CD4-positive, alpha-beta T cell (primary cell): ENCODE measurements at regions not wholly inside any gene's neighbourhood (a gene's known extent, or its start where the extent isn't known, plus 50 kb on each side); places are given as distances from the start of the nearest gene placed in this dataset.
"Not testable (repeated sequence)": the region's sequence is repeated elsewhere in the genome, so short reads cannot be mapped to it uniquely, and the experiment has no call there.

Source experiments
- ATAC-seq: fragments of 200-7000 bp; cut with Tn5 transposase; one replicate; pipeline ENCODE4 v1.10.0; 2022; ENCODE audit warnings: mild to moderate bottlenecking; ENCODE audit not compliant: poor library complexity
- CTCF ChIA-PET: fragments of 350-600 bp; sonication (Branson Sonifier 250); formaldehyde crosslinking; loops from one replicate; lab custom pipeline; 2021; ENCODE audit warnings: antibody characterized with exemption, inconsistent platforms; lab: Charles Lee
- POLR2A ChIA-PET: fragments of 350-600 bp; sonication (Branson Sonifier 250); formaldehyde crosslinking; loops from one replicate; lab custom pipeline; 2021; ENCODE audit warnings: antibody characterized with exemption, inconsistent platforms; lab: Charles Lee
- DNase-seq, 14 experiments: peaks; one replicate each; pipeline ENCODE4 v3.0.0-alpha.2; 2013 to 2020; ENCODE audit warnings: mixed read lengths in 2 of 14
- H3K27ac ChIP-seq, 2 donors: one replicate each; pipeline versions ENCODE4 v1.5.1 to v1.7.0; 2013; ENCODE audit warnings: low read length in 2 of 2, low read depth in 1 of 2, mild to moderate bottlenecking in 1 of 2
- H3K27me3 ChIP-seq, 2 experiments: 1 replicate in 1 of 2; 2 replicates in 1 of 2; pipeline versions ENCODE4 v1.6.1 to v1.7.0; 2013; ENCODE audit warnings: low read length in 2 of 2, control low read depth in 1 of 2, mild to moderate bottlenecking in 1 of 2, moderate library complexity in 1 of 2; ENCODE audit not compliant: insufficient read depth in 2 of 2, control insufficient read depth in 1 of 2
- H3K36me3 ChIP-seq: one replicate; pipeline ENCODE4 v1.6.1; 2013; ENCODE audit warnings: low read length, control low read depth; ENCODE audit not compliant: insufficient read depth
- H3K4me1 ChIP-seq: one replicate; pipeline ENCODE4 v1.6.1; 2013; ENCODE audit warnings: low read length, control low read depth; ENCODE audit not compliant: insufficient read depth
- H3K4me3 ChIP-seq: one replicate; pipeline ENCODE4 v1.5.1; 2013; ENCODE audit warnings: mild to moderate bottlenecking, low read length, moderate library complexity
- H3K9me3 ChIP-seq, 2 experiments: 1 replicate in 1 of 2; 2 replicates in 1 of 2; pipeline versions ENCODE4 v1.6.1 to v1.7.0; 2013; ENCODE audit warnings: low read length in 2 of 2, mild to moderate bottlenecking in 2 of 2, control low read depth in 1 of 2, moderate library complexity in 1 of 2; ENCODE audit not compliant: control insufficient read depth in 1 of 2, insufficient read depth in 1 of 2
- H3K27ac Mint-ChIP-seq: one replicate; pipeline ENCODE4 v1.8.0; 2020; ENCODE audit warnings: mixed read lengths
- H3K27me3 Mint-ChIP-seq: one replicate; pipeline ENCODE4 v1.8.0; 2021; ENCODE audit warnings: mixed read lengths
- H3K36me3 Mint-ChIP-seq: one replicate; pipeline ENCODE4 v1.8.0; 2021; ENCODE audit warnings: low read depth, mixed read lengths
- H3K4me1 Mint-ChIP-seq: one replicate; pipeline ENCODE4 v1.8.0; 2021; ENCODE audit warnings: low read depth, mixed read lengths
- H3K4me3 Mint-ChIP-seq: one replicate; pipeline ENCODE4 v1.8.0; 2020; ENCODE audit warnings: mild to moderate bottlenecking, mixed read lengths
- H3K9me3 Mint-ChIP-seq: one replicate; pipeline ENCODE4 v1.8.0; 2020; ENCODE audit warnings: mixed read lengths
- CTCF ChIP-seq: fragments of 200-600 bp; IDR thresholded peaks from one replicate; pipeline ENCODE4 v1.8.0; 2022; ENCODE audit warnings: antibody characterized with exemption, mild to moderate bottlenecking
- intact Hi-C, 2 experiments: fragments of 100-400 bp; cut with DNase I in 1 of 2; cut with micrococcal nuclease in 1 of 2; formaldehyde crosslinking; loops; one replicate each; pipeline versions ENCODE4 v1.15.1 to v1.9.0; 2023 to 2025; cut with DNase I, micrococcal nuclease

- Histone ChIP-seq H3K4me3 (no peak overlapping the region), H3K36me3 (no peaks in the 10 kb centered on the region), H3K4me1 (no peaks in the 10 kb centered on the region), H3K9me3 (no peaks in the 10 kb centered on the region), H3K27me3 (no peaks in the 10 kb centered on the region), H3K27ac (no peak overlapping the region)
- intact Hi-C loops: no loop called here
- POLR2A ChIA-PET: no interaction called here
- Mint-ChIP-seq H3K9me3 (no peaks in the 10 kb centered on the region), H3K4me3 (no peak overlapping the region), H3K36me3 (no peaks in the 10 kb centered on the region), H3K4me1 (no peaks in the 10 kb centered on the region), H3K27me3 (no peaks in the 10 kb centered on the region), H3K27ac (no peak overlapping the region)
- CTCF ChIA-PET: interaction anchor here (1.2 kb wide), 1 partner anchor 21 kb away, joined by 3 read pairs; no protein-coding TSS in a partner anchor
- no peak for TF ChIP-seq CTCF
- DNase-seq: no peak
- ATAC-seq: no peak
These were observed 72.2 kb downstream of the RMI2 start for GRCh38 chr16:11417487-11417886.

GRCh38 chr16:11418506-11418905, 73.2 kb downstream of the RMI2 start:
- TF ChIP-seq CTCF: no peak
- no peaks in the 10 kb centered on the region for H3K27me3 Mint-ChIP-seq
- ChIA-PET POLR2A (no interaction called here), CTCF (no interaction called here)
- Histone ChIP-seq H3K9me3 (no peaks in the 10 kb centered on the region), H3K36me3 (no peaks in the 10 kb centered on the region), H3K27me3 (no peaks in the 10 kb centered on the region), H3K4me1 (no peaks in the 10 kb centered on the region), H3K4me3 (no peak overlapping the region), H3K27ac (no peak overlapping the region)
- H3K36me3 Mint-ChIP-seq: no peaks in the 10 kb centered on the region
- ATAC-seq (no peak), DNase-seq (no peak)
- H3K4me3 Mint-ChIP-seq: no peak overlapping the region
- H3K4me1 Mint-ChIP-seq: no peaks in the 10 kb centered on the region
- intact Hi-C loops: no loop called here
- no peak overlapping the region for H3K27ac Mint-ChIP-seq
- H3K9me3 Mint-ChIP-seq: no peaks in the 10 kb centered on the region

- POLR2A ChIA-PET: not testable (repeated sequence)
These were observed 74.8 kb downstream of the RMI2 start for GRCh38 chr16:11420067-11420466.

GRCh38 chr16:11420895-11421294, 75.6 kb downstream of the RMI2 start:
- Mint-ChIP-seq H3K4me1 (no peaks in the 10 kb centered on the region), H3K9me3 (no peaks in the 10 kb centered on the region), H3K27ac (no peak overlapping the region), H3K4me3 (no peak overlapping the region), H3K27me3 (no peaks in the 10 kb centered on the region), H3K36me3 (no peaks in the 10 kb centered on the region)
- intact Hi-C loops: no loop called here
- H3K27ac ChIP-seq: no peak overlapping the region
- DNase-seq: no peak
- POLR2A ChIA-PET: interaction anchor here (0.6 kb wide), 1 partner anchor 424 kb away, joined by 3 read pairs; no protein-coding TSS in a partner anchor
- H3K9me3 ChIP-seq: no peaks in the 10 kb centered on the region
- no peak overlapping the region for H3K4me3 ChIP-seq
- ATAC-seq: no peak
- H3K4me1 ChIP-seq: no peaks in the 10 kb centered on the region
- CTCF ChIA-PET: no interaction called here
- H3K36me3 ChIP-seq: no peaks in the 10 kb centered on the region
- no peaks in the 10 kb centered on the region for H3K27me3 ChIP-seq
- TF ChIP-seq CTCF: no peak

More at GRCh38 chr16:11420067-11420466, 74.8 kb downstream of the RMI2 start:
- H3K27ac Mint-ChIP-seq, H3K9me3 Mint-ChIP-seq, H3K4me1 Mint-ChIP-seq, H3K36me3 Mint-ChIP-seq, H3K4me3 Mint-ChIP-seq, DNase-seq, H3K27me3 Mint-ChIP-seq, CTCF ChIA-PET, H3K4me3 ChIP-seq, H3K4me1 ChIP-seq, H3K9me3 ChIP-seq, intact Hi-C loops, H3K36me3 ChIP-seq, H3K27ac ChIP-seq, H3K27me3 ChIP-seq, ATAC-seq: not testable (repeated sequence)
